Lower leg skin (tissue), 4 donors: ENCODE measurements at regions not wholly inside any gene's neighbourhood (a gene's known extent, or its start where the extent isn't known, plus 50 kb on each side); places are given as distances from the start of the nearest gene placed in this dataset.
"Not testable (repeated sequence)": the region's sequence is repeated elsewhere in the genome, so short reads cannot be mapped to it uniquely, and the experiment has no call there.

ENCODE experiments used
- DNase-seq, 2 donors: peaks; one replicate each; pipeline ENCODE4 v3.0.0-alpha.2; 2019; ENCODE audit warnings: low spot score in 2 of 2
- H3K4me3 ChIP-seq: fragments of 200-600 bp; sonication (generic); 2 replicates; pipeline ENCODE4 v1.5.1; 2017; ENCODE audit warnings: mild to moderate bottlenecking, low read depth; ENCODE audit not compliant: poor library complexity, severe bottlenecking
- POLR2A ChIP-seq, 2 donors: fragments of 450-650 bp; IDR thresholded peaks; one replicate each; pipeline ENCODE4 v1.6.1; 2016 to 2017; ENCODE audit warnings: antibody characterized with exemption in 2 of 2, mild to moderate bottlenecking in 1 of 2, moderate library complexity in 1 of 2
- WGBS, 2 donors: methylation state at CpG; one replicate each; pipeline ENCODE4 v1.1.5; 2018; 5-methylcytosine and 5-hydroxymethylcytosine counted together
- intact Hi-C: fragments of 100-400 bp; cut with DNase I; formaldehyde crosslinking; loops from one replicate; pipeline ENCODE4 v1.15.0; 2023; ENCODE audit warnings: low total_unique reads
- TF ChIP-seq, protein P1 (sequence below), 3 donors: fragments of 450-650 bp; IDR thresholded peaks; one replicate each; pipeline ENCODE4 v1.5.1; 2016; ENCODE audit warnings: antibody characterized with exemption in 3 of 3, mild to moderate bottlenecking in 3 of 3, moderate library complexity in 2 of 3

DNA sequence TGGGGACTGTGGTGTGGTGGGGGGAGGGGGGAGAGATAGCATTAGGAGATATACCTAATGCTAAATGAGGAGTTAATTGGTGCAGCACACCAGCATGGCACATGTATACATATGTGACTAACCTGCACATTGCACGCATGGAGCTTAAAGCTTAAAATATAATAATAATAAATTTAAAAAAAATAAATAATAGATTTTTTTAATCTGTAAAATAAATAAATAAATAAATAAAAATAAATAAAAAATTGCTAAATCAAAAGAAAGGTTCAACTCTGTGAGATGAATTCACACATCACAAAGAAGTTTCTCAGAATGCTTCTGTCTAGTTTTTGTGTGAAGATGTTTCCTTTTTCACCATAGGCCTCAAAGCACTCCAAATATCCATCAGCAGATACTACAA, 1793.7 kb downstream of the UQCRFS1 start:
- DNase-seq, H3K4me3 ChIP-seq, intact Hi-C loops: not testable (repeated sequence)
- 93 to 98% methylated on average over 1 of the region's 1 CpG for WGBS, 2 donors

DNA sequence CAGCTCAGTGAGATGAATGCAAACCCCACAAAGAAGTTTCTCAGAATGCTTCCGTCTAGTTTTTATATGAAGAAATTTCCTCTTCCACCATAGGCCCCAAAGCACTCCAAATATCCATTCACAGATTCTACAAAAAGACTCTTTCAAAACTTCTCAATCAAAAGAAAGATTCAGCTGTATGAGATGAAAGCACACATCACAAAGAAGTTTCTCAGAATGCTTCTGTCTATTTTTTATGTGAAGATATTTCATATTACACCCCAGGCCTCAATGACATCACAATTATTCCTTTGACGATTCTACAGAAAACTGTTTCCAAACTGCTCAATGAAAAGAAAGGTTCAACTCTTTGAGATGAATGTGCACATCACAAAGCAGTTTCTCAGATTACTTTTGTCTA, 1819.4 kb downstream of the UQCRFS1 start:
- TF ChIP-seq POLR2A (IDR thresholded peaks at IDR 0.05) = no peak

DNA sequence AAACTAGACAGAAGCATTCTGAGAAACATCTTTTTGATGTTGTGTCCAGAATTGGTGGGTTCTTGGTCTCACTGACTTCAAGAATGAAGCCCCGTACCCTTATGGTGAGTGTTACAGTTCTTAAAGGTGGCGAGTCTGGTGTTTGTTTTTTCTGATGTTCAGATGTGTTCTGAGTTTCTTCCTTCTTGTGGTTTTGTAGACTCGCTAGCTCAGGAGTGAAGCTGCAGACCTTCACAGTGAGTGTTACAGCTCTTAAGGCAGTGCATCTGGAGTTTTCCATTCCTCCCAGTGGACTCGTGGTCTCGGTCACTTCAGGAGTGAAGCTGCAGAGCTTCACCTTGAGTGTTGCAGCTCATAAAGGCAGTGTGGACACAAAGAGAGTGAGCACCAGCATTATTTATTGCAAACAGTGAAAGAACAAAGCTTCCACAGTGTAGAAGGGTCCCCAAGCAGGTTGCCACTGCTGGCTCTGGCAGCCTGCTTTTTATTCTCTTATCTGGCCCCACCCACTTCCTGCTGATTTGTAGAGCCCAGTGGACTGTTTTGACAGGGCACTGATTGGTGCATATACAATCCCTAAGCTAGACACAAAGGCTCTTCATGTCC, 1820.8 kb downstream of the UQCRFS1 start:
- WGBS, 2 donors = 76 to 77% methylated on average over 5 of the region's 5 CpGs
- TF ChIP-seq, protein P1, sequence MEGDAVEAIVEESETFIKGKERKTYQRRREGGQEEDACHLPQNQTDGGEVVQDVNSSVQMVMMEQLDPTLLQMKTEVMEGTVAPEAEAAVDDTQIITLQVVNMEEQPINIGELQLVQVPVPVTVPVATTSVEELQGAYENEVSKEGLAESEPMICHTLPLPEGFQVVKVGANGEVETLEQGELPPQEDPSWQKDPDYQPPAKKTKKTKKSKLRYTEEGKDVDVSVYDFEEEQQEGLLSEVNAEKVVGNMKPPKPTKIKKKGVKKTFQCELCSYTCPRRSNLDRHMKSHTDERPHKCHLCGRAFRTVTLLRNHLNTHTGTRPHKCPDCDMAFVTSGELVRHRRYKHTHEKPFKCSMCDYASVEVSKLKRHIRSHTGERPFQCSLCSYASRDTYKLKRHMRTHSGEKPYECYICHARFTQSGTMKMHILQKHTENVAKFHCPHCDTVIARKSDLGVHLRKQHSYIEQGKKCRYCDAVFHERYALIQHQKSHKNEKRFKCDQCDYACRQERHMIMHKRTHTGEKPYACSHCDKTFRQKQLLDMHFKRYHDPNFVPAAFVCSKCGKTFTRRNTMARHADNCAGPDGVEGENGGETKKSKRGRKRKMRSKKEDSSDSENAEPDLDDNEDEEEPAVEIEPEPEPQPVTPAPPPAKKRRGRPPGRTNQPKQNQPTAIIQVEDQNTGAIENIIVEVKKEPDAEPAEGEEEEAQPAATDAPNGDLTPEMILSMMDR (IDR thresholded peaks at IDR 0.05) = no peak

More for the DNA sequence above, 1819.4 kb downstream of the UQCRFS1 start:
- H3K4me3 ChIP-seq = no peak overlapping the region
- DNase-seq = no peak
- intact Hi-C loops = no loop called here
- 75 to 77% methylated on average over 2 of the region's 2 CpGs for WGBS, 2 donors

DNA sequence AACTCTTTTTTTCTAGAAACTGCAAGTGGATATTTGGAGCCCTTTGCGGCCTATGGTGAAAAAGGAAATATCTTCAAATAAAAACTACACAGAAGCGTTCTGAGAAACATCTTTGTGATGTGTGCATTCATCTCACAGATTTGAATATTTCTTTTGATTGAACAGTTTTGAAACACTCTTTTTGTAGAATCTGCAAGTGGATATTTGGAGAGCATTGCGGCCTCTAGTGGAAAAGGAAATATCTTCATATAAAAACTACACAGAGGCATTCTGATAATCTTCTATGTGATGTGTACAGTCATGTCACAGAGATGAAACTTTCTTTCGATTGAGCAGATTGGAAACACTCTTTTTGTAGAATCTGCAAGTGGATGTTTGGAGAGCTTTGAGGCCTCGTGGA, 1833.6 kb downstream of the UQCRFS1 start:
- WGBS, 2 donors = 36 to 37% methylated on average over 5 of the region's 5 CpGs
- H3K4me3 ChIP-seq, intact Hi-C loops, DNase-seq: not testable (repeated sequence)

More for the DNA sequence above, 1820.8 kb downstream of the UQCRFS1 start:
- intact Hi-C loops = no loop called here
- DNase-seq = peak in 1 of 2 donors; percentile 65
- H3K4me3 ChIP-seq = no peak overlapping the region

DNA sequence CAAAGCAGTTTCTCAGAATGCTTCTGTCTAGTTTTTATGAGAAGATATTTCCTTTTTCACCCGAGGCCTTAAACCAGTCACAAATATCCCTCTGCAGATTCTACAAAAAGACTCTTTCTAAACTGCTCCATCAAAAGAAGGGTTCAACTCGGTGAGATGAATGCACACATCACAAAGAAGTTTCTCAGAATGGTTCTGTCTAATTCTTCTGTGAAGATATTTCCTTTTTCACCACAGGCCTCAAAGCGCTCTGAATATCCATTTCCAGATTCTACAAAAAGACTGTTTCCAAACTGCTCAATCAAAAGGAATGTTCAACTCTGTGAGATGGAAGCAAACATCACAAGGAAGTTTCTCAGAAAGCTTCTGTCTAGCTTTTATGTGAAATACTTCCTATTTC, 1843.3 kb downstream of the UQCRFS1 start:
- intact Hi-C loops, DNase-seq, H3K4me3 ChIP-seq: not testable (repeated sequence)
- 40 to 49% methylated on average over 3 of the region's 3 CpGs for WGBS, 2 donors

DNA sequence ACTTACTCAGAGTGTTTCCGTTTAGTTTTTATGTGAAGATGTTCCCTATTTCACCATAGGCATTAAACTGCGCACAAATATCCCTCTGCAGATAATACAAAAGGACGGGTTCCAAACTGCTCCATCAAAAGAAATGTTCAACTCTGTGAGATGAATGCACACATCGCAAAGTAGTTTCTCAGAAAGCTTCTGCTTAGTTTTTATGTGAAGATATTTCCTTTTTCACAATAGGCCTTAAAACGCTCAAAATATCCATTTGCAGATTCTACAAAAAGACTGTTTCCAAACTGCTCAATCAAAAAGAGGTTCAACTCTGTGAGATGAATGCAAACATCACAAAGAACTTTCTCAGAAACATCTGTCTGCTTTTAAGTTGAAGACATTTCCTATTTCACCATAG, 1850.5 kb downstream of the UQCRFS1 start:
- DNase-seq, intact Hi-C loops, H3K4me3 ChIP-seq: not testable (repeated sequence)
- 53% methylated on average over 5 of the region's 5 CpGs for WGBS, 2 donors

DNA sequence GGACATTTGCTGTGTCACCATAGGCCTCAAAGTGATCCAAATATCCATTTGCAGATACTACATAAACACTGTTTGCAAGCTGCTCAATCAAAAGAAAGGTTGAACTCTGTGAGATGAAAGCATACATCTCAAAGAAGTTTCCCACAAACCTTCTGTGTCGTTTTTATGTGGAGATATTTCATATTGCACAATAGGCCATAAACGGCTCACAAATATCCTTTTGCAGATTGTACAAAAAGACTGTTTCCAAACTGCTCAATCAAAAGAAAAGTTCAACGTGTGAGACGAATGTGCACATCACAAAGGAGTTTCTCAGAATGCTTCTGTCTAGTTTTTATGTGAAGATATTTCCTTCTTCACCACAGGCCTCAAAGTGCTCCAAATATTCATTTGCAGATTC, 1857.4 kb downstream of the UQCRFS1 start:
- intact Hi-C loops, H3K4me3 ChIP-seq, DNase-seq: not testable (repeated sequence)
- 41 to 47% methylated on average over 4 of the region's 4 CpGs for WGBS, 2 donors
